GM21381 (cell line): ENCODE measurements at regions not wholly inside any gene's neighbourhood (a gene's known extent, or its start where the extent isn't known, plus 50 kb on each side); places are given as distances from the start of the nearest gene placed in this dataset.

Experiments
- ATAC-seq: cut with Tn5 transposase; IDR thresholded peaks from one replicate; pipeline ENCODE4 v1.9.1; 2021; ENCODE audit warnings: mild to moderate bottlenecking, moderate library complexity; ENCODE audit not compliant: unreplicated experiment

GRCh38 chr2:16081316-16082200, 141.2 kb downstream of the MYCN start:
- no peak for ATAC-seq

DNA sequence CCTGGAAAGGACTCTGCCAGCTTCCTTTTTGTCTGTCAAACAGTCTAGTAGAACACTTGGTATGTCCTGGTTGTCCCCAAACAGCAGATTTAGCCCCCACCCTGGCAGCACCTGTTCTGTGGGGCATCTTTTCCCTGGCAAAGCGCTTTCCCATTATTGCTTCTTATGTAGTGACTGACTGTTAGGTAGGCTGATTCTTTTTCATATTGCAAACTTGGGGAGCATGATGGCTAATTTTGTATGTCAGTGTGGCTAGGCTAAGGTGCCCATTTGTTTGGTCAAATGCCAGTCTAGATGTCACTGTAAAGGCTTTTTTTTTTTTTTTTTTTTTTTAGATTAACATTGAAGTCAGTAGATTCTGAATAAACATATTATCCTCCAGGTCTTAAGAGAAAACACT, 140.2 kb downstream of the MYCN start:
- ATAC-seq = no peak

GRCh38 chr2:16080071-16080470, 139.7 kb downstream of the MYCN start:
- ATAC-seq = no peak

GRCh38 chr2:16079637-16080036, 139.3 kb downstream of the MYCN start:
- no peak for ATAC-seq

- no peak for ATAC-seq
Measured at GRCh38 chr2:16077601-16078000, 137.3 kb downstream of the MYCN start.

GRCh38 chr2:16076911-16077310, 136.6 kb downstream of the MYCN start:
- no peak for ATAC-seq

DNA sequence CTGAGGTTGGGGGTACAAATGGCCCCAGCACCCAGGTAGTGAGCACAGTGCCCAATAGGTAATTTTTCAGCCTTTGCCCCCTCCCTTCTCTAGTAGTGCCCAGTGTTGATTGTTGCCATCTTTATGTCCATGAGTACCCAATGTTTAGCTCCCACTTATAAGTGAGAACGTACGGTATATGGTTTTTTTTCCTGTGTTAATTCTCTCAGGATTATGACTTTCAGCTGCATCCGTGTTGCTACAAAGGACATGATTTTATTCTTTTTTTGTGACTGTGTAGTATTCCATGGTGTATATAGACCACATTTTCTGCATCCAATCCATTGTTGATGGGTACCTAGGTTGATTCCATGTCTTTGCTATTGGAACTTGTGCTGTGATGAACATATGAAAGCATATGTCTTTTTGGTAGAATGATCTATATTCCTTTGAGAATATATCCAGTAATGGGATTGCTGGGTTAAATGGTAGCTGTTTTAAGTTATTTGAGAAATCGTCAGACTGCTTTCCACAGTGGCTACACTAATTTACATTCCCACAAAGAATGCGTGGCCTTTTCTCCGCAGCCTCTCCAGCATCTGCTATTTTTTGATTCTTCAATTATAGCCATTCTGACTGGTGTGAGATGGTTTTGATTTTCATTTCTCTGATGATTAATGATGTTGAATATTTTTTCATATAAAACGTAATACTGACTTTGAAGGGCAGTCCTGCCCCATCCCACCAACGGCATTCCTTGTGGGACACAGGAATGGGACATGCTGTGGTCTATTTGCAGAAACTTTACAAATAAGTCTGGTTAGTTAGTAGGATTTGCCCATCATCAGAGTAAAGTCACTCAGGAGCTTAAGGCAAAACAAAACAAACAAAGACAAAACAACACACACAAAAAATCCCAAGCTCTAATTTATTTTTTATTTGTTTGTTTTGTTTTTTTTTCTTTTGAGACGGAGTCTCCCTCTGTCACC, 135.0 kb downstream of the MYCN start:
- ATAC-seq = no peak

DNA sequence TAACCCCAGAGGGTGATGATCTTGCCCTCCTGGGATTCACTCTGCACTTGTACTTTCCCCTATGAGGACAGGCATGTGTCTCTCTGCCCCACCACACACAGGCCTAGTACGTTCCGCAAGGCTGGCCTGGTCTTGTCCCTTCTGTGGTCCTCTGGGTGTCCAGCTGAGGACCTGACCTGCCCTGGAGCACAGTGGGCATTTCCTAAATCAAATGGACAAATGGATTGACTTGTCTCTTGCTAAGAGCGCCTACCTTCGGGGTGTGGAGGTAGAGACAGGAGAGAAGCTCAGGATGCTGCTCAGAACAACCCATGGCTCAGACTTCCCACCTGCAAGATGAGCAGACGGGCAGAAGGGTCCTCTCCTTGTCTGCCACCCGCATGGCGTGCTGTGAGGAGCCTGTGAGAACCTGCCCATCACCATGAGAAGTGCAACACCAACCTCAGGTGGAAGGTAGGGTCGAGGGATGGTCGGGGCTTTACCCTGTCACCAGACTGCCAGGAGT, 133.6 kb downstream of the MYCN start:
- ATAC-seq = no peak

DNA sequence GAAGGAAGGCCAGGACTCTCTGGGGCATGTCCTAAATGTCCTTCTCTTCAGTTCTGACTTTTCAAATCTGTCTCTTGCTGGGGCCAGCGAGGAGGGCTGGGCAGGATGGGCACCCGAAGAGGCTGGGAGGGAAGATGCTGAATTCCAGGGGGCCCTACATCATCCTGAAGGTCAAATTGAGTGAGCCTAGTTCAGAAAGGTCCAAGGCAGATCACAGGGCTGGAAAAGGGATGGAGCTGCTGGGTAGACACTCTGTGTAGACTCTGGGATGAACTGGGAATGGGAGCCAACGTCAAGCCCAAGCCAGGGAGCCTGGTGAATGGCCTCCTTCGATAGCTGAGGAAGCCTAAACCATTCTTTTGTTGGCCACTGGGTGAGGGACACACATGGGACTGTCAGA, 133.1 kb downstream of the MYCN start:
- ATAC-seq = no peak

GRCh38 chr2:16072638-16073290, 132.4 kb downstream of the MYCN start:
- no peak for ATAC-seq

DNA sequence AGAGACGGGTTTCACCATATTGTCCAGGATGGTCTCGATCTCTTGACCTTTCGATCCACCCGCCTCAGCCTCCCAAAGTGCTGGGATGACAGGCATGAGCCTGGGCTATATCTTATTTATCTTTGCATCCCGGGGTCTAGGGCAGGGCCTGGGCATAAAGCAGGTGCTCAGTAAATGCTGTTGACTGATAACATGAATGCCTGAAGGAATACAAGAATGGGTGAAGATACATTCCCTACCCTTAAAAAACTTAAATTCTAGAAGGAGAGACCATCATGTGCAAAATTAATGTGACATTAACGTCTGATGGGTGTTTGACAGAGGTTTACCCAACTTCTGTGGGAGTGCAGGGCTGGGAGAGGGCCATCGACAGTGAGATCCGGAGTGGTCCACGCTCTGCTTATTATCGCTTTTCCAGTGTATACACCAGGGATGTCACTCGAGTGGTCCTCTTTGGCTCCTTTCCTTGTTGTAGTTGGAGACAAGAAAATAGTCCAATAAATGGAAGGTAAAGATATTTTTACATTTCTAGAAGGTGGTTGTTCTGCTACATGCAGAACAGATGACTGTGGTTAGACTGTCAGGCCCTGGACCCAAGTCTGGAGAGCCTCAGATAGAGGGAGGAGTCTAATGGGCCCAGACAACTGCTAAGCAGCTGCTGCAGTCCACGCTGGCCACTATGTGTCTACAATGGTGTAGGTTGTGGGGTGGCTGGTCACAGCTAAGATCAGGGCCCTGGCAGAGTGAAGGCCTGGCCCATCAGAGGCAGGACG, 131.7 kb downstream of the MYCN start:
- ATAC-seq = no peak

- no peak for ATAC-seq
Measured at GRCh38 chr2:16071039-16071864, 130.9 kb downstream of the MYCN start.

GRCh38 chr2:16070648-16070971, 130.3 kb downstream of the MYCN start:
- no peak for ATAC-seq

- ATAC-seq = no peak
Measured at GRCh38 chr2:16069933-16070647, 129.7 kb downstream of the MYCN start.

GRCh38 chr2:16069663-16069932, 129.2 kb downstream of the MYCN start:
- ATAC-seq = no peak

DNA sequence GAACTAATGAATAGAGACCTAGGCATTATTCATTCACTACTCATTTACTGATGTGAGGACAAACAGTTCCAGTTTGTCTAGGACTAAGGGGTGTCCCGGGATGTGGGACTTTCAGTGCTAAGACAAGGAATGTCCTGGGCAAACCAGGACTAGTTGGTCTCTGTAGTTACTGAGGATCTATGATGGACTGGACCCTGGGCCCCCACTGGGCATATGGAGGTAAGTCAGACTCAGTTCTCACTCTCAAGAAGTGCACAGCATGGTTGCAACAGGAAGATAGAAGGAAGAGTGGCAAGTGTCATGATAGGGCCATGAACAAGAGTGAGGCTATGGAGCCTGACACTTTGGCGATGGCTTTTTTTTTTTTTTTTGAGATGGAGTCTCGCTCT, 128.2 kb downstream of the MYCN start:
- no peak for ATAC-seq

DNA sequence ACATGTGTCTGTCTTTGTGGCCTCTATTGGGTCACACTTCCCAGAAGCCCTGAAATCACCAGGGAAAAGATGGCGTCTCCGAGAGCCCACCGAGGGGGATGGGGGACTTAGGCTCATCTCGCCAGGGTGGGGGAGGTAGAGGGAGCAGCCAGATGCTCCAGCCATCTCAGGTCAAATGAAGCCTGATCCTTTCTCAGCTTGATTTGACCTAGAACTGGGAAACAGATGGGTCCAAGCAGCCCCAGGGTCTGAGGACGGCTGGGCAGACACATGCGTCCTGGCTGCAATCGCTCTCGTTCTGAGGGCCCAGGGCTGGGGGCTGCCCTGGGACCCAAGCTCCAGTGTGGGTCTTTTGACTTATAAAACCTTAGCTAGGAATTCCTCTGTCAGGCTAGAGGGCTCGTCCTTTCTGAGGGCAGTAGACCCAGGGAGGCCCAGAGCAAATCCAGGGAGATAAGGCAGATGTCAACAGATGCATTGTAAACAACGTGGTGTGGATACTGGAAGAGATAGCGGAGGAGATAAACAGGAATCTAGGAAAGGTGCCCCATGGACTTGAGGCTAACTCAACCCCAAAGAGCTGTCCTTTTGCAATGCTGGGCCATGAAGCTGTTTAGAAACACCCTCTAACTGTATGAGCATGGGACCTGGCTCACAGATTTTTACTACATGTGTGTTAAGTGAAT, 127.7 kb downstream of the MYCN start:
- no peak for ATAC-seq

GRCh38 chr2:16067444-16067843, 127.1 kb downstream of the MYCN start:
- ATAC-seq = no peak

DNA sequence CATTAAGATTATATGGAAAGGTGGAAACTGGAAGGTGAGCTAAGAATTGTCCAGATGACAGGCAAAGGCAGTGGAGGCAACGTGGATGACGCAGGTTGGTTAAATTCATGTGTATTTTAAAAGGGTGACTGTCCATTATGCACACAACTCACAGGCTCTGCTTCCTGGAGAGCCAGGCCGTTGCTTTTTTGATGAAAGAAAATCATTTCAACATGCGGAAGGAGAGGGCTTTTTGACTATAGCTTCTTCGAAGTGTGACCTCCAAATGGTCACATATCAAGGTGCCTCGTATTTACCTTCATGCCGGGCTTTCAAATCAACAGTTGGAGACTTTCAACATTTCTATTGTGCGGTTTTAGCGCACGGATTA, 126.7 kb downstream of the MYCN start:
- ATAC-seq = no peak
